ENCODE measurements at regions not wholly inside any gene's neighbourhood (a gene's known extent, or its start where the extent isn't known, plus 50 kb on each side); places are given as distances from the start of the nearest gene placed in this dataset.
A peak's percentile ranks its signal among the peaks of the same experiment; 100 is the strongest.

DNA sequence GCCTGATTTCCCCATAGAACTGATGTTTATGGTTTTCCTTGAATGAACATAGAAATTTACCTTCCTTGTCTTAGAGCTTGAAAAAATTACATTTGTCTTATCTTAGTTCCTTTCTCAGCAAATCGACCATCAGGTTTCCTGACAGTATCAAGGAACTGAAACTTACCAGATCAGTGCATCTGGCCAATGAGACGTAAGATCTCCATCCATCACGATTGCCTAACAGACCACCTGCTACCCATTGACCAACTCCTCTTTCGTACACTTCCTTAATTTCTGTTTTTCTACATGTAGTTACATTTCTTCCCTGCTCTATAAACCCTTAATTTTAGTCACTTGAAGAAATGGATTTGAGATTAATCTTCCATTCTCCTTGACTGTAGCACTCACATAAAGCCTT is 57.4 kb upstream of the TMPRSS15 start:
- FAIRE-seq: no peak

DNA sequence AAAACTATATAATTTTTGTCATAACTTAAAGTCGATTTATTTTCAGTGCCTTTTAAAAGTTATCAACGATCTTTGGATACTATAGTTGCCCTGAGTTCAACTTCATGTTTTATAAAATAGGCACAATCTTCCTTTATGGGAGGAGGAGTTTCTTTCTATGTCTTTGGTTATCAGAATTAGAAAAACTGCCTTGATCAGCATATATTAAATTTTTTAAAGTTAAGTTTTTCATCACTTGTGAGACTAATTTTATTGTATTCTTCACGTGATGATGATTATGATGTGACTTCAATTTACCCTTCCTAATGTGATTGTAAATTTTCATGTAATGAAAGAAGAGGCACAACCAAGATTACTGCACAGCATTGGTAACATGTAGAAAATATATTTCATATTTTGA is 58.2 kb upstream of the TMPRSS15 start:
- FAIRE-seq: no peak

DNA sequence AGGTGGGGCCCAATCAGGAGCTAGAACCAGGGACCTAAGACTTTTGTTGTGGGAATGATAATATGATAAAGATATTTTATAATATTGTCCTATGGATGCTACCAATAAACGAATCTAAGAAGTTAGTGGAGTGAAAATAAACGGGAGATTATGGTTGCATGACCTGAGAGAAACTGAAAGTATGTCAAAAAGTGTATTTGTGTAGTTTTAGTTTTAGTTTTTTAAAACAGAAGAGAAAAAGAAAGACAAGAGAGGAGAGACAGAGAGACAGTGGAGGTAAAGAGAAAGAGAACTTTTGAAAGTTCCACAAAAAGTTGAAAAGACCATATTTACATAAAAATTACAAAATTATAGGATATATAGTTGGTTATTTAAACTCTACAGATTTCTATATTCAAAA is 64.1 kb upstream of the TMPRSS15 start:
- FAIRE-seq: no peak

DNA sequence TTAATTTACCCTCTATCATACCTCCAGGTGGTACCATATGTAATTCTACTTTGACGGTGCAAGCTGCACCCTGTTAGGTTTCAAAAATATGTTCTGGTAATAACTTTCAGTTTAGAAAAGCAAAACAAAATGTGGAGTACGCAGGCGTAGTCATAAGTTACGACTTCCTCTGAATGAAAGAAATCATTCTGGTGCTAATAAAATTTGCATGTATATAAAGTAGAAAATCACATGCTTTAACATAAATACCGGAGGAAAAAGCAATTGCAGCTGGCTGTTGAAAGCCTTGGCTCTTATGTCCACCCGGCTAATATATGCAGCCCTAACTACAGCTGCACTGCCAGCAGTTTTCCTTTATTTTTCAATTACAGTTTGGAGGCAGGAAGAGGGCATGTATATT is 65.2 kb upstream of the TMPRSS15 start:
- FAIRE-seq: no peak

DNA sequence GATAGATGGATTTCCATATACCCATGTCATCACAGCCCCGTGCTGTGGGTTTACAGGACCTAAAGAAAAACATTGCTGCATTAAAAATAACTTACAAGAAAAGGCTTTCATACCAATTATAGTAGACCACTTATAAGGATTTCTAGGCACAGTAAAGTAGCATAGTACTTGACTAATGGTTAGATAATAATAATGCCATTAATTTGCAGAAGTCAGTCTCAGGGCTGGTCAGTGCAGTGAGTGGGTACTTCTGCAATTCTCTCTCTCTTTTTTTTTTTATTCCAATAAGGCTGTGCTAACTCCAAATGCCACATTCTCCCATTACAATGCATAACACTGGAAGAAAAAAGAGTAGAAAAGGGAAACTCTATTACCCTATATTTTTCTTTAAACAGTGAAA is 73.1 kb upstream of the TMPRSS15 start:
- FAIRE-seq: no peak

DNA sequence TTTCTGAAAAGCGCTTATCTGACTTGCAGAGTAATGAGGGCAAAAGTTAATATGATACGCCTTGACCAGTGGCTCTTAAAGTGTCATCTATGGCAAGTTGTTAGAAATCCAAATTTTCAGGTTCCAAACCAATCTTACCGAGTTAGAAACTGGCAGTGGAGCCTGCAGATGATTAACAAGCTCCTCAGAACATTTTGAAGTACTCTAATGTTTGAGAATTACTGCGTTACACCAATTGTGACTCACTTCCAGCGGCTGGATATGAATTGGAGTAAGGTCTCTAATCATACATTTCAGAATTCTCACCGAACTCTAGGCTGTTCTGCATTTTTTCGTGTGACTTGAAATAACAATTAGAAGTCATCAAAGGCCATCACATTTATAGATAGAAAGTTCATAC is 73.5 kb upstream of the TMPRSS15 start:
- no peak for FAIRE-seq

DNA sequence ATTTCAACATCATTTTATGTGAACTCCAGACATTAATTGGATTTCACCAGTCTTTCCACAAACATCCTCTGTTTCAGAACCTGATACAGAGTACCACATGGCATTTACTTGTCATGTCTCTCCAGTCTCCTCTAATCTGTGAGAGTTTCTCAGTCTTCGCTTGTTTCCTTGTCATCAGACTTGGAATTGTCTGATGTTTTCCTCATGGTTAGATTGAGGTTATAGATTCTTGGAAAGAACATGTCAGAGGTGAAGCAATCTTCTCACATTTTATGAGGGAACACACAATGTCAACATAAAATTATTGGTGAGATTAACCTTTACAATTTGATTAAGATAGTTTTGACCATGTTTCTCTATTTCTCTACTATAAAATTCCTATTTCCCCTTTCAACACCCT is 74.9 kb upstream of the TMPRSS15 start:
- FAIRE-seq: no peak

DNA sequence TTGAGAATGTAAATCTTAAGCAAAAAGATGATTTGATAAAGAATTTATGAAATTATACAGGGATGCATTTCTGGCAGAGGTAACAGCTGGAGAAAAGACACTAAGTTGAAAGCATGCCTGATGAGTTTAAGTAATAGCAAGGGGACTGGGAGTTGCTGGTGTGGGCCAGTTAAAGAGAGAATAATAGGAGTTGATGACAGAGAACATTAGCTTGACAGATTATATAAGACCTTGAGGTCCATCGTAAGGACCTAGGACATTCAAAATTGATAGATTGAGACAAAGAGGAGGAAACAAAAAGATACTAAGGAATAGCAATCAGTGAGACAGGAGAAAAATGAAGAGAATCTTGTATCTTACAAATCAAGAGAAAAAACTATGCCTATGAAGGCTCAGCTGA is 84.7 kb upstream of the TMPRSS15 start:
- FAIRE-seq: no peak

DNA sequence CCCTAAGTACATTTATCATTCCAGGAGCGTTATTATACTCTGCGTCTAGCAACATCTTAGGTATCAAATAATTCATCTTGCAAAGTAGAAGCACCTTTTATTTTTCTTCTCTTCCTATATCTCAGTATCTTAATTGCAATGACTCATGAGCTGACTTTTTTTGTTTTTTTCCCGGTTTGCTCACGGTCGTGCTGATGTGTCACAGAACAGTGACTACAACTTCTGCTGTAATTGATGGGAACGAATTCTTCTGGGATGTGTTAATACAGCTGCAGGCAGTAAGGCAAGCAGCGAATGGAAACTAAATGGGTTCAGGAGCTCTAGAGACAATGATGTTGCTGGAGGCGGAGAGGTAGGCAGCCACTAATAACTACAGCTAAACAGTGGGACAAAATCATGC is 89.8 kb upstream of the TMPRSS15 start:
- no peak for FAIRE-seq

DNA sequence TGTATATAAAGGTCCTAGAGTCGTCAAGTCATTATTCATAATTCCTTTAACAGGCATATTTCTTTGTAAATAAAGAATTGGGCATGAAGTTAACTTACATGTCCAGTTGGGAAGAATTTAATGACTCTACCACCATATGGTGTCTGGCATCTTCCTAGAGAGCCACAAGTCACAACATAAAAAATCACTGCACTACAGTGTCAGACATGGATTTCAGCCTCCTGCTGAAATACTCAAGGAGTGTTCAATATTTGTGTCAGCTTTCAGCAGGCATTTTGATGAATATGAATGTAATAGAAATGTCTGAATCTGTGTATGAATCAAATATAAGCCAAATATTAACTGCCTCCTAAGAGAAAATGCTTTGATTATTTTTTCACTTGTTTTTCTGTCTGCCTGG is 91.9 kb upstream of the TMPRSS15 start:
- FAIRE-seq: no peak

DNA sequence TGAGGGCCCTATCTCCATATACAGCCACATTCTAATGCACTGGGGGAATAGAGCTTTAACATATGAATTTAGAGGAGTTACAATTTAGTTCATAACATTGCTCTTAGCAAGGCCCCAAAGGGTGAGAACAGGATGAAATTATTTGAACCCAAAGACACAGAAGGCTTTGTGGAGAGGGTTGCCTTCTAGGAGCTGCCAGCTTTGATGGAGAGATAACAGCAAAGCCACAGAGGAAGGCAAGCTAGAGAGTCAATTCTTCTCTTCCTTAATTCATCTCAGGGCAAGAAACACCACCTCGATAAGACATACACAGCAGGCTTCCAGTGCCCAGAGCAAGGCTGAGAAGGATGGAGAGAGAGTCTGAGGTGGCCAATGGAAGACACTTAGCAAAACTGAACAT is 94.8 kb upstream of the TMPRSS15 start:
- no peak for FAIRE-seq

DNA sequence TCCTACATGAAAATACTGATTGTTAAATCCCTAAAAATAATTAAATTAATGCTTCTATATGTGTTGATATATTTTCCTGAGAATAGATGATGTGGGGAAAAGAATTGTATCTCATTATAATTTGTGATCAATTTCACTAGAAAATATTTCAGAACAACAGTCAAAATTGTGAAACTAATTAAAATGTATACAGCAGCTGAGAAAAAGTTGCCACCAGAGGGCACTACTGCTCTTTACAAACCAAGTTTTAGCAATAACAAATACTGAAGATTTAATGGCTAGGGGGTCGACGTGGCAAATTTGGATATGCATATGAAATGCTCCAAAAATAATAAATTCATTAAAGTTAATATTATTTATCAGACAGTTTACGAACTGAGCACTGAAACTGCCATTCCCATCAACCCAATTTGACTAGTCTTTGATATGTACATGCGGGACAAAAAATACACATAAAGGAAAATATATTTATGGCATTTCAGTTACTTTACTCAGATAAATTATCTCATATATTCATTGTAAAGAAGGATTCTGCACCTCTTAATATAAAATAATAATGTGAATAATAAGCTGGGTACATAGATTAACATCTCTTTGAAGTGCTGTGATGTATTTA is 96.3 kb upstream of the TMPRSS15 start:
- no peak for FAIRE-seq

DNA sequence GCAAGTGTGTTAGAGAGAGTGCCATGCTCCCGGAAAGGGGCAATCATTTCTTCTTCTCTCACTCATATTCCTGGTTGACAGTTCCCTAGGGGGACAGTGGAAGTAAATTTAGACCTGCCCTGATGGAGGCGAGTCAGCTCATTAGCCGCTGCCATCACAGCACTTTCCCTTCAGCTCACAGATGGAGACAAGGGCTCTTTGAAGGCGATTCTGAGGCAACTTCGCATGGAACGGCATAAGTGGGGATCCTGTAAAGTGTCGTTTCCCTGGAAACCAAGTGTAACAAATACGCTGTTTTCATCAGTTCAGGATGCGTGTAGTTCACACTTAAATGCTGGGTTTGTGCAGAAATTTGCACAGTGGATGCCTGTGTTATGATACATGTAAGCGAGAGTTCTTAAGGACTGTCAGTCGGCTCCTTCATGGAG is 114.5 kb upstream of the TMPRSS15 start:
- FAIRE-seq: no peak

DNA sequence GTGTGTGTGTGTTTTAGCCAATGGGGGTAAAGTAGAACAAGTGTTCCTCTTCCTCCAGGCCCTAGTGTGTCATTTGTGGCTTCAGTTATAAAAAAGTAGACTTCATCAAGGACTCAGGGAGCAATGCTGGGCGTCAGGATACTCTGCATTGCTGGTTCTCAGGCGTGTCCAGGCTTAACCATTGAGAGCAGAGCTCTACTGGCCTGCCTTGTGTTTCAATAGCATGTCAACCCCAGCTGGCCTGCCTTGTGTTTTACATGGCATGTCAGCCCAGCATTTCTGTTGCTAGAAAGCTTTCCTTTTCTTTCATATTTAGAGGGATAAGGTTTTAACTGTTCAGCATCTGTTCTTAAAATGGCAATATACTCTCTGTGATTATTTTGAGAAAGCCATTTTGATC is 117.6 kb upstream of the TMPRSS15 start:
- FAIRE-seq: no peak

DNA sequence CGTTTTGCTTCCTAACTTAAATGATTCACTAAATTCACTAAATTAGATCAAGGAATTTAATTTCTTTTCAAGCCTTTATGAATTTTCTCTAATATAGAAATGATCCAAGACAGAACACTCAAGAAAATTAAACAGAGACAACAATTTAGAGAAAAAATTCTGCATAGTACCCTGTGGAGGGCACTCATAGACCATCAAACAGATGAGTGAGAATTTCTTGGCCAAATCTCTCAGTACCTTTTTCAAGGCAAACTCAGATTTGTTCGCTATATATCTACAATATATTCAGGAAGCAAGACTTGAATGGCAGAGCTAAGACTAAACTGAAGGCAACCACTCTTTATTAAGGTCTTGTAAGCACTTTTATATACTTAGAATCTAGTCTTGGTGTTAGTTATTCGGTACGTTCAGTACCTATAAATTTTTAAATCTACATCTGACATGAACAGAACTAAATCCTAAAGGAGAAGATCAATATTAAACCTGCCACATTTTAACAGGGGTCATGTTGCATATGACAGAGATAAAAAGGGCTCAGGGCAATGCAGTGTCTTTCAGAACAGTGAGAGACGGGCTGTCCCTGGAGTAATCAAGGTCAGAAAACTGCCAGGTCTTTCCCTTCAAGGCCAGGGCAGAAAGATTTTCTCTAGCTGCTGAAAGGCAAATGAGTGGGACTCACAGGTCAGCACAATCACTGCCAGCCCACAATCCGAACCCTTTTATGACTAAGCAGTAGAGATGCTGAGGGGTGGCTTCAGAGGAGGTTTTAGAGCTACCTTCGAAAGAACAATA is 118.8 kb upstream of the TMPRSS15 start:
- no peak for FAIRE-seq

DNA sequence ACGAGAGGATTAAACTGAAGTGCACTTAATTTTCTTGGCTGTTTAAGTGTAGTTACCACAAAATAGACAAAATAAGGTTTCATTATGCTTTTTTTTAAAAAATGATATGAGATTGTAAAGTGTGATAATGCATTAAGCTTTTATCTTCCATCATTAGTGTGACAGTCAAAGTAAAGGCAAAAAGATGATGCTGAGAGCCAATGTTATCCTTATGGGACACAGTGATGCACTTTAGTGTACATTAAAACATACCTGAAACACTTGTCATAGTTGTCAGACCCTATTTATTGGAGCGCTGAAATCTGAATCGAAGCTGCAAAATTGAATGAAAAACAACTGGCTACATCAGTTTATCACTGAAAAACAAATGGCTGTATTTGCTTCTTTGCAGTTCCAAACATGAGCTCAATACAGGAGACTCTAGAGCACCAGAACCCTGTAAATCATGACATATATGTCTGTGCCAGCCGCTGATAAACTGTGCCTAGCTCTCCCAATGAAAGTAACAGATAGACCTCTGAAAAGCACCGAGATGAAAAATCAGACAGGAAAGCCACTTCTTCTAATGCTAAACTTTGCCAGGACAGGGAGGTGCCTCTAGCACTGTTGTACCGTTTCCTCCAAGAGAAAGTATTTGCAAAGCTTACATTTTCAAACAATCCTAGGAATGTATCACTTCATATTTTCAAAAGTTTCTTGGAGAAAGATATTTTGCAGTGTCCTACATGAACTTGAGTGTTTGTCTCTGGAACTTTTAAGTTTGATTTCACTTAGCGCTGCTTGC is 120.7 kb upstream of the TMPRSS15 start:
- FAIRE-seq: no peak

DNA sequence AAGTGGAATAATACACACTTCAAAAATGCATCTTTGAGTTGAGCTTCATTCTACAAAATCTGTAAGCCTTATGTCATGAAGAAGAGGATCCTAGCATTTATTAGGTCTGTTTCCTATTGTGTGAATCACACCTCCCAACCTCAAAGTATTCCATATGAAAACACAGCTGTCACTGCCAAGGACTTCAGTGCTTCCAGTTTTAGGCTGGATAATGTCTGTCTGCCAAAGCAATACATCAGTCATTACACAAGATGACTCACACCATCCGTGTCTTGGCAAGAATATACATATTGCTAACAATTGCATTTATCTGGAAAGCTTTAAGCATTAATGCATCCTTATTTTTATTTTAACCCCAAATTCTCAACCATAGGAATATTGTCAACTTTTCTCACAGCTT is 125.7 kb upstream of the TMPRSS15 start:
- FAIRE-seq: no peak

DNA sequence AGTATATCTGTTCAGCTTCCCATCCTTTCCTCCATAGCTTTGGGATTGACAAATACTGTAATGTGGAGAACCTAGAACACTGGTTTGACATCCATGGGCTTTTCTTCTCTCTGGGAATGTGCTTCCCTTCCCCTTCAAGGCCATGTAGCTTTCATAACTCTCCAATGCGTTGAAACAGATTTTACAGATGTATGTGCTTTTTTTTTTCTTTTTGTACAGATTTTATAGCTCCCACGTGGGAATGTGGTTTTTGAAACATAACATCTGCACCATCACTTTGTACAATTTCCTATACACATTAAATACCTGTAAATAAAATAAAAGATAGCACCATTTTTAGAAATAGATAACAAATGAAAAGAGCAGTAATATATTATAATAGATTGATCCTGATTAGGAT is 138.5 kb upstream of the TMPRSS15 start:
- FAIRE-seq: no peak

DNA sequence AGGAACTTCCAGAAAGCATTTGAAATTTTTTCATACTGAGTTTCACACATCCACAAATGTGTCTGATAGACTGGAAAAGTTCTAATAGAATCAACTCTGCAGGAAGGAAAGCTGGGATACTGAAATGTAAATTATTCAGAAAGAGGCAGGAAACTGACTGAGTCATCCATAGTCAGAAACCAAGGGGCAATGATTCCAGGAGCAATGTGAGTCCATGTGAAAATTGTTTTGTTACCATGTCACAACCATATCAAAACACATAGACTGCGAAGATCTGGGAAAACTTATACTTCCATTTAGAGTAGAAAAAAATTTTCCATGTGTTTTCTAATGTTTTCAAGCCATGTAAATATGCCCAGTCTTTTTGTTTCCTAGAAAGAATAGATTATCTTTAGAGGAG is 142.3 kb upstream of the TMPRSS15 start:
- no peak for FAIRE-seq

DNA sequence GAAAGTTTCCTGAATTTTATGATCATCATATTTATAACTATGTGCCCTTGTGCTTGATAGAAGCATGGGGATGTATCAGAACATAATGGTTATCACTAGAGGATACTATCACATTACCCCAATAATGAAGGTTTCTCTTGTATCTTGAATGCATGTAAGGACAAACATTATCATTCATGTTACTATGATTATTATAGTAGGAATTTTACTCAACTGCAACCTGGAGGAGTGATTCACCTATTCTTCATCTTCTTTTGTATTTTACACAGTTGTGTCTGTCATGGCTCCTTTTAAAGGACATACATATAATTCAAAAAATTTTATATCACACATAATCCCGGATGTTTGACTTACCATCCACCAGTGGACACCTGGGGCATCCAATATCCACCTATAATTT is 143.8 kb upstream of the TMPRSS15 start:
- no peak for FAIRE-seq

DNA sequence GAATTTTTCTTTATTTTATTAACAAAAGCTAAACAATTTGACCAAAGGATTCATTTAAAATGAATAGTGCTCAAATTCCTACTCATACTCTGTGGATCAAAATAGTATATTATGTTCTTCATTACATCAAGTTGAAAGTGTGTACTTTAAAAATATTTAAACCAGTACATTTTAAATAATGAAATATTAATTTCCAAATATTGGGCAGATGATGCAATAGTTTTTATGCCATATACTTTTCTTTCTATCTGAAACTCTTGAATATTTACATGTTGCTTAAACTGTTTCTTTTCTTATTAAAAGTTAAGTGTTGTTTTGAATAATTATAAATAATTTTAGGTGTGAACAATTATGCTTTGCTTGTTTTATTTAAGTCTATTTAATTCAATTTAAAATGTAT is 144.7 kb upstream of the TMPRSS15 start:
- FAIRE-seq: peak; percentile 62

DNA sequence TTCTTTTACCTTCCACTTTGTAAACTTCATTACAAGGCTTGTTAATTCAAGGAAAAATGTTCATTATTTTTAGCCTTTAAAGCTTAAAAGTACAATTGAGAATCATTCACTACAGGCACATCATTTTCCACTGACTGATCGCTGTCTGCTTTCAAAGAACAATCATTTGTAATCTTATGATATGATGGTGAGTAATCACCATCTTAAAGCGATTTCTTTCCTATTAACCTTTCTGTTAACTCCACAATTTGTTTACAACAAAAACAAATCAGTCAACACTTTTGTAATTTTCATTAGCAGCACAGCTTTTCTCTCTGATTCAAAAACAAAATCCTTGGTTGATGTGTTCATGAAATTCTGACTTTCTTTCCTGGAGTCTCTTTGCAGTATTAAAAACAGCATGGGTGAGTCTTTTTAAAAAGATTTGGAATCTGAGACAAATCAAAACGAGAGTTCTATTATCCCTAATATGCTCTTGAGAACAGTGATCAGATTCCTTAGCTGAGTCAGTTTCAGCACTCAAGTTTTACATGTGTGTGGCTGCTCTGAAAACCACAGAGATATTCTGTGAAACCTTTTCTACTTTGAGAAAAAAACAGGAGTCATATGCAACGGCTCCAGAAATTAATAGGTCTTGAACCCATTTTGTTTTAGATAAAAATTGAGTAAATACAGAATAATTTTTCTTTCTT is 145.8 kb upstream of the TMPRSS15 start:
- FAIRE-seq: no peak

DNA sequence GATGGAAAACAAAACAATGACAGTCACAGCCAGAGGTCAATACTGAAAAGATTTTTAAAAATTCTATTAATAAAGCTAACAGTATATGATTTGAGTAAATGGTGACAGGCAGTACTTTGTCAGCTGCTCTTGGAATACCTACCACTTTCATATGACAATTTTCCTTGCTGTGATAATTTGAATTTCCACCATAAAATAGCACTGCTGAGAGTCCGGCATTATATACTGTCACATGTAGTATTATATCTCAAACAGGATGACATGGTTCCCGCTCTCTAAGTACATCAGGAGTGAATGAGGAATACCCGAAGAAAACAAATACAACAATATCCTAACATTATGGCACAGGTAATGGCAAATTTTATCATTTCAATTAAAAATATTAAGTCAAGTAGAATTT is 146.8 kb upstream of the TMPRSS15 start:
- no peak for FAIRE-seq
